Vagina (tissue), 2 donors: ENCODE measurements at regions not wholly inside any gene's neighbourhood (a gene's known extent, or its start where the extent isn't known, plus 50 kb on each side); places are given as distances from the start of the nearest gene placed in this dataset.

Experiments
- CTCF ChIP-seq, 3 experiments: fragments of 450-650 bp in 2 of 3; fragments of 200-600 bp in 1 of 3; sonication (generic) in 1 of 3; IDR thresholded peaks; one replicate each; pipeline ENCODE4 v1.5.1; 2017 to 2019; ENCODE audit warnings: antibody characterized with exemption in 3 of 3, mild to moderate bottlenecking in 2 of 3, moderate library complexity in 2 of 3
- POLR2AphosphoS5 ChIP-seq, 2 donors: sonication (generic); formaldehyde crosslinking; IDR thresholded peaks; one replicate each; pipeline ENCODE4 v1.9.0; 2017; ENCODE audit warnings: antibody characterized with exemption in 2 of 2, mild to moderate bottlenecking in 2 of 2, low read depth in 1 of 2; ENCODE audit not compliant: insufficient read depth in 1 of 2

- TF ChIP-seq POLR2AphosphoS5 (IDR thresholded peaks at IDR 0.05; ENCODE audit: insufficient read depth in 1 of 2, low read depth in 1 of 2) (no peak), CTCF (IDR thresholded peaks at IDR 0.05) (no peak)
These were observed 709.2 kb downstream of the DSC3 start for GRCh38 chr18:30333310-30333709.
